GM21423 (cell line): ENCODE measurements at regions not wholly inside any gene's neighbourhood (a gene's known extent, or its start where the extent isn't known, plus 50 kb on each side); places are given as distances from the start of the nearest gene placed in this dataset.

Source experiments
- ATAC-seq: cut with Tn5 transposase; IDR thresholded peaks from one replicate; pipeline ENCODE4 v1.9.1; 2021; ENCODE audit warnings: mild to moderate bottlenecking, moderate library complexity; ENCODE audit not compliant: unreplicated experiment

- no peak for ATAC-seq
These were observed 198.7 kb upstream of the IVNS1ABP start for GRCh38 chr1:185515696-185516095.

- ATAC-seq: no peak
These were observed 197.3 kb upstream of the IVNS1ABP start for GRCh38 chr1:185514311-185514710.

- ATAC-seq: no peak
These were observed 195.4 kb upstream of the IVNS1ABP start for GRCh38 chr1:185512442-185512841.

GRCh38 chr1:185501099-185501498 is 184.1 kb upstream of the IVNS1ABP start:
- ATAC-seq: no peak

GRCh38 chr1:185500001-185500626 is 183.1 kb upstream of the IVNS1ABP start:
- no peak for ATAC-seq

GRCh38 chr1:185498207-185498606 is 181.2 kb upstream of the IVNS1ABP start:
- no peak for ATAC-seq

GRCh38 chr1:185497177-185497576 is 180.1 kb upstream of the IVNS1ABP start:
- no peak for ATAC-seq

GRCh38 chr1:185495898-185496297 is 178.9 kb upstream of the IVNS1ABP start:
- ATAC-seq: no peak

GRCh38 chr1:185495007-185495406 is 178.0 kb upstream of the IVNS1ABP start:
- ATAC-seq: no peak

- no peak for ATAC-seq
These were observed 175.2 kb upstream of the IVNS1ABP start for GRCh38 chr1:185492089-185492825.

- no peak for ATAC-seq
These were observed 174.6 kb upstream of the IVNS1ABP start for GRCh38 chr1:185491604-185492003.

- no peak for ATAC-seq
These were observed 173.9 kb upstream of the IVNS1ABP start for GRCh38 chr1:185490924-185491323.

- ATAC-seq: no peak
These were observed 172.4 kb upstream of the IVNS1ABP start for GRCh38 chr1:185489406-185489805.

GRCh38 chr1:185488808-185489207 is 171.8 kb upstream of the IVNS1ABP start:
- no peak for ATAC-seq

- no peak for ATAC-seq
These were observed 170.9 kb upstream of the IVNS1ABP start for GRCh38 chr1:185487936-185488335.

GRCh38 chr1:185487026-185487425 is 170.0 kb upstream of the IVNS1ABP start:
- no peak for ATAC-seq

- no peak for ATAC-seq
These were observed 169.3 kb upstream of the IVNS1ABP start for GRCh38 chr1:185486346-185486745.

GRCh38 chr1:185483664-185484450 is 166.8 kb upstream of the IVNS1ABP start:
- ATAC-seq: no peak

GRCh38 chr1:185483217-185483616 is 166.2 kb upstream of the IVNS1ABP start:
- no peak for ATAC-seq

GRCh38 chr1:185480545-185480944 is 163.5 kb upstream of the IVNS1ABP start:
- no peak for ATAC-seq

GRCh38 chr1:185479796-185480195 is 162.8 kb upstream of the IVNS1ABP start:
- no peak for ATAC-seq

GRCh38 chr1:185478877-185479276 is 161.8 kb upstream of the IVNS1ABP start:
- ATAC-seq: no peak
